ENCODE measurements at regions not wholly inside any gene's neighbourhood (a gene's known extent, or its start where the extent isn't known, plus 50 kb on each side); places are given as distances from the start of the nearest gene placed in this dataset.
"Not testable (repeated sequence)": the region's sequence is repeated elsewhere in the genome, so short reads cannot be mapped to it uniquely, and the experiment has no call there.

GRCh38 chr7:101744588-101744987 is 72.8 kb upstream of the CUX1 start:
- no peak for DNase-seq

- no peak for DNase-seq
These were observed 71.1 kb upstream of the CUX1 start for GRCh38 chr7:101746314-101746713.

GRCh38 chr7:101747053-101747878 is 70.2 kb upstream of the CUX1 start:
- no peak for DNase-seq

GRCh38 chr7:101747879-101748345 is 69.5 kb upstream of the CUX1 start:
- DNase-seq, result no peak

GRCh38 chr7:101749891-101750290 is 67.5 kb upstream of the CUX1 start:
- no peak for DNase-seq

- DNase-seq, result no peak
These were observed 64.1 kb upstream of the CUX1 start for GRCh38 chr7:101753316-101753715.

GRCh38 chr7:101754424-101755159 is 62.8 kb upstream of the CUX1 start:
- DNase-seq, result no peak

- no peak for DNase-seq
These were observed 59.5 kb upstream of the CUX1 start for GRCh38 chr7:101757879-101758278.

GRCh38 chr7:101758519-101758918 is 58.9 kb upstream of the CUX1 start:
- DNase-seq, result not testable (repeated sequence)

GRCh38 chr7:101764221-101764620 is 53.2 kb upstream of the CUX1 start:
- no peak for DNase-seq

GRCh38 chr7:101767544-101767943 is 49.9 kb upstream of the CUX1 start:
- no peak for DNase-seq

Measured in SHP77 treated with DMSO at 0.1 percent for 48 hours (cell line).